HG03354 (cell line): ENCODE measurements at regions not wholly inside any gene's neighbourhood (a gene's known extent, or its start where the extent isn't known, plus 50 kb on each side); places are given as distances from the start of the nearest gene placed in this dataset.
"Not testable (repeated sequence)": the region's sequence is repeated elsewhere in the genome, so short reads cannot be mapped to it uniquely, and the experiment has no call there.

Experiments used
- ATAC-seq: cut with Tn5 transposase; IDR thresholded peaks from one replicate; pipeline ENCODE4 v1.9.1; 2021; ENCODE audit warnings: mild to moderate bottlenecking; ENCODE audit not compliant: unreplicated experiment, poor library complexity, severe bottlenecking

DNA sequence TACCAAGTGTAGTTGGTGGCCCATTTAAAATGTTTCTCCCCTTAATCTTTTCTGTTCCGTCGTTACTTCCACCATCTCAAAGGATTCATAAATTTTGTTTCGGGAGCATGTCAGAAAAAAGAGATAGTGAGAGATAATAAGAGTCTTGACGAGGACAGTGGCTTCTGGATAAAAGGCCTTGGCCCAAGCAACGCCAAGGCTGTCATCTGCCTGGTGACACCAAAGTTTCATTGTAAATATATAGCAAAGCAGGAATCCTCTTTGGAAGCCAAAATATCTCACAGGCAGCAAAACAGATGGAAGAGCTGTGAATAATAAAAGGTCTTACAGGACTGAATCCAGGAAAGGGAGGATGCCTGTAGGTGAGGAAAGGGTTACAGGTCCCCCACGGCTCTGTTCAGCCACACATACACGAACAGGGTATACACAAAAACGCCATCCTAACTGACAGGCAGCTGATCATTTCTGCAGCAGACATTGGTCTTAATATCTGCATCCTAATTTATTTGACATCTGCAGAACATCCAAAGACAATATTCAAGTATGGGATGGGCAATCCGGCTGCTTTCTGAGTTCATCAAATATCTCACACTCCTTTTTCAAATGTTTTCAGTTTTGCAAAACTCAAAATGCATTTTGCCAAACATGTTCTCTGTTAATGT lies 382.8 kb downstream of the OSR1 start:
- no peak for ATAC-seq

DNA sequence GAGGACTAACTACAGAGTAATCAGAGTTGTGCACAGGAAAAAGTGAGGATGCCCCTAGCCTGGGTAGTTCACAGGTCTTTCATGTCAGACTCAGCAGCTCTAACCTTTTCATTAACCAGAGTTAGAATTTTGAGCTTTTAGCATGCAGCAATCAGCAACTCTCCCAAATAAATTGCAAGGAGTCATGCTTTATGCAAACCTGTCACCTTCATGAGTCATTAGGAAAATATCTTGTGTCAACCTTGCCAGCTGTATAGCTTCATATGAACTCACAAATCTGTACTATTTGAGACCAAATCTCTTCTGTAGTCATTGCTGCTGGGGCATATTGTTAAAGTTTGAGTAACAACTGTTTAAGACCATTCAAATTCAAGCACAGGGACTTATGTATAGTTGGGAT lies 382.3 kb upstream of the NT5C1B start:
- ATAC-seq, result no peak

DNA sequence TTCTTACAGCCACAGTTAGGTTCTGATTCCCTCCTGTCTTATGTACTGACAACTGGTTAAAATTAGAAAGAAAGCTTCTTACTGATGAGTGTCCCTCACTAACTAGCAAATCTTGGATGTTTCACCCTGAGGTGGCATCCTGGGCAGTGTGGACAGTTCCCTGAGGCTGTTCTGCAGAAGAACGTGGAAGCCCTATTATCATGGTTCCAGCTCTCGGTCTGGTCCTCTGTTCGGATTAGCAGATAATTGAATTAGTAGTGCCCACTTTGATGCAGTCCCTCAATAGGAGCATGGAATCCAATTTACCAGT lies 381.7 kb upstream of the NT5C1B start:
- ATAC-seq, result no peak

DNA sequence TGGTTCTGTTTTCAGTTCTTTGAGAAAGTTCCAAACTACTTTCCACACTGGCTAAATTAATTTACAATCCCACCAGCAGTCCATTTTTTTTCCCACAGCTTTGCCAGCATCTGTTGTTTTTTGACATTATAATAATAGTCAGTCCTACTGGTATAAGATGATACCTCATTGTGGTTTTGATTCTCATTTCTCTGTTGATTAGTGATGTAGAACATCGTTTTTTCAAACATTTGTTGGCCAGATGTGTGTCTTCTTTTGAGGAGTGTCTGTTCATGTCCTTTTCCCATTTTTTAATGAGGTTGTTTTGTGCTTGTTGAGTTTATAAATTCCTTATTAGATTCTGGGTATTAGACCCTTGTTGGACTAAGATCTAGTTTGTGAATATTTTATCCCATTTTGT lies 376.8 kb upstream of the NT5C1B start:
- ATAC-seq, result no peak

DNA sequence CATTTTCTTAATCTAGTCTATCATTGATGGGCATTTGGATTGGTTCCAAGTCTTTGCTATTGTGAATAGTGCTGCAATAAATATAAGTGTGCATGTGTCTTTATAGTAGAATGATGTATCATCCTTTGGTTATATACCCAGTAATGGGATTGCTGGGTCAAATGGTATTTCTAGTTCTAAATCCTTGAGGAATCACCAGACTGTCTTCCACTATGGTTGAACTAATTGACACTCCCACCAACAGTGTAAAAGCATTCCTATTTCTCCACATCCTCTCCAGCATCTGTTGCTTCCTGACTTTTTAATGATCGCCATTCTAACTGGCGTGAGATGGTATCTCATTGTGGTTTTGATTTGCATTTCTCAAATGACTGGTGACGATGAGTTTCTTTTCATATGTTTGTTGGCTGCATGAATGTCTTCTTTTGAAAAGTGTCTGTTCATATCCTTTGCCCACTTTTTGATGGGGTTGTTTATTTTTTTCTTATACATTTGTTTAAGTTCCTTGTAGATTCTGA lies 374.4 kb upstream of the NT5C1B start:
- ATAC-seq, result not testable (repeated sequence)

DNA sequence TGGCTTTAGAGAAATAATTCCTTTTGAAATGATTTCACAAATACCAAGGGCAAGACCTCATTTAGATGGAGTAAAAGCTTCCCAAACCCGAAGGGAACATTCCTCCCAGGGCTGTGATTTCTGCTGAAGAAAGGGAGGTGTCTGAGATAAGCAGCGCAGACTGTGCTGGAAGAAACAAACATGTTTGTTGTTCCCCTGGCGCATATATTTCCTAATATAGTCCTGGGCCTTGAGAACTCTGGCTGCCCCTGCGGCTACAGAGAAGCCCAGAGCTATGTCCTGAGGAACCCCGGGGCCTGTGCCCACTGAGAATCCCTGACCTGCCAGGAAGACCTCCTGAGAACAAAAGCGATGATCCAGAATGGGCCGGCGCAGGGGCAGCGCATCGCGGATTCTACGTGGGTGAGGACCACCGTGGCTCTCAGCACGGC lies 372.6 kb upstream of the NT5C1B start:
- ATAC-seq, result no peak

DNA sequence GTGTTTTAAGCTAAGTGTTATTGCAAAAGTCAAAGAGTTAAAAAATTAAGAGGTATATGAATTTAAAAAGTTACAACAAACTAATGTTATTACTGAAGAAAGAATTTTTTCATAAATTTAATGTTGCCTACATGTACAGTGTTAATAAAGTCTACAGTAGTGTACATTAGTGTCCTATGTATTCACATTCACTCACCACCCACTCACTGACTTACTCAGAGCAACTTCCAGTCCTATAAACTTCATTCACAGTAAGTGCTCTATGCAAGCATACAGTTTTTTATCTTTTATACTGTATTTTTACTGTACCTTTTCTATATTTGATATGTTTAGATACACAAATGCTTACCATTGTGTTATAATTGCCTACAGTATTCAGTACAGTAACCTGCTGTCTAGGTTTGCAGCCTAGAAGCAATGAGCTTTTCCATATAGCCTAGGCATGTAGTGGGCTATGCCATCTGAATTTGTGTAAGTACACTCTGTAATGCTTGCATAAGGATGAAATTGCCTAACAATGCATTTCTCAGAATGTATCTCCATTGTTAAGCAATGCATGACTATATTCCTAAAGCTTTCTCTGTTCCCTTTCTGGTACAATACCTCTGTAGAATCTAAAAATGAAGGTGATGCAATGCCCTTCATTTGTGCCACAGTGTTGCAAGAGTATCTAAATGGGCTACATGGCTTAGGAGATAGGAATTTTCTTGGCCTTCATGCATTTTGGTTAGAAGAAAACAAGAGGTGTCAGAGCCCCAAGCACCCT lies 370.8 kb upstream of the NT5C1B start:
- no peak for ATAC-seq

DNA sequence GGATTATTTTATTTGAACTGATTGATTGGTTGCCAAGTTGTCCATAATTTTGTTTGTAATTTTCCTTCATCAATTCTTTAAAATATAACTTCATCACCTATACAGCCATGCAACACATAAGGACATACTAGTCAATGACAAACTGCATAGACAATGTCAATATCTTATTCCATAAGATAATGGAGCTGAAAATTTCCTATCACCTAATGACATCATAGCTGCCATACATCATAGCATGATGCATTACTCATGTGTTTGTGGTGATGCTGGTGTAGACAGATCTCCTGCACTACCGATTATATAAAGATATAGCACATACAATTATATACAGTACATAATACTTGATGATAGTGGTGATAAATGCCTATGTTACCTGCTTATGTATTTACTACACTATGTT lies 369.8 kb upstream of the NT5C1B start:
- no peak for ATAC-seq

DNA sequence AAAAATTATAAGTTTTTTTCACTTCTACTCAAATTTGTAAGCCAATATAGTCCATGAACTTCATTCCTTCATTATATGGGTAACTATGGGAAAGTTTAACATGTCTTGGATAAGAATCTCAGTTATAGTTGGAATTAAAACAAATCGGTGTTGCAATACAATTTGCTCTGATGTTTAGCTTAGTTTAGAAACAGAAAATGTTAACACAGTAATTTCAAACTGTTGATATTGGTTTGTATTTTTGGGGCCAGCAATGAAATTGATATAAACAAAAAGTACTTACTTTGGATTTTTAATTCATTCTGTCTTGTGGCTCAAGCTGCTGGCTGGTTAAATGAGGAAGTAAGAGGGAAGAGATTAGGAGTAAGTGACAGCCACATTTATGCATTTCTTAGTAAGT lies 368.5 kb upstream of the NT5C1B start:
- no peak for ATAC-seq

DNA sequence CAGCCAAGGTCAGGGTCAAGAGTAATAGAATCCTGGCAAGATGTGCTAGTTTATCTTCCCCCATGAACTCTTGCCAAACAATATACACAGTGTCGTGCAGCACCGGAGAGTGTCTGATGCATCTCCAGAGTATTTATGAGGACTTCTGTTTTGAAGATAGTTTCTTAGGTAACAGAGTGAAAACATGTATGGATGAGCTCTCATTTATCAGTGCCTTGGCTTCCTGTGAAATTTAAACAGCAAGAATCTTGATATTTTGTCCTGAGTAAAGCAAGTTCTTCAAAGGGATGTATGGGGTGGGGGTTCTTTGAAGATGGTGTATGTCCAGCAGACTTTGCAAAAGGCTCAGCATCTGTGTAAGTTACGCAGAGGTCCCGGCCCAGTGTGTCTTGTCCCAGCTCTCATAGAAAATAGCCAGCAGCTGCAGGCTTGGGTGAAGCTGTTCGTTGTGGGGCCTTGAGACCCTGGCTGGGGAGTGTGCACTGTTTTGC lies 361.0 kb upstream of the NT5C1B start:
- ATAC-seq, result no peak

DNA sequence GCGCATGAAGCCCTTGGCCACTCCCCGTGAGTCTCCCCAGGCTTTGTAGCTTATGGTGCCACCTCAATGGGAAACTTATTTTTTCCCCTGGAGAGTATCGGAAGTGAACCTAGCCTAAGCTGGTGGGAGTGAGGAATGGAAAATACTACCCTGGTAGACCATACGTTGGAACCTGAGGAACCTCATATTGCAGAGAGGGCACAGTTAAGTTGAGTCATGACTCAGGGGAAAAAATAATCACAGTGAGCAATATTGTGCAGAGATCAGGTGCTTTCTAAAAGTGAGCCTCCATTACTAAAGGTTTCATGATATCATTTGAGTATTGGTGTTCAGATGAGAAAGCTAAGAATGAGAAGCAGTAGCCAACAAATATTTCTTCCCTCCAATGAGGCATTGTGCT lies 360.5 kb upstream of the NT5C1B start:
- no peak for ATAC-seq

DNA sequence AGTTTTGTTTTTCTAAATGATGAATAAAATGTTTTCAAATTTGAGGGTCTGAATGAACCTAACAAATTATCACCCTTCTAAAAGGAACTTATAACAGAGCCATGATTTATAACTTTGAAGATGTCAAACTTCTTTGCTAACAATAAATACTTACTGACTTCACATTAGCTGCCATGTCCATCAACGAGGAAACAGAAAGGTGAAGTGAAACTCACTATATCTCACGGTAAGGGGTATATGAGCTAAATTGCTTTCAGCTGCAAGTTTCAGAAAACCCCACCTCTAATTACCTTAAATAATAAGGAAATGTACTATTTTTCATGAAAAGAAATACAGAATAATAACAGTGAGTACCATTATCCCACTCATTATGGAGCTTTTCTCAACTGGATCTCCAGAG lies 350.8 kb upstream of the NT5C1B start:
- peak; percentile 94 for ATAC-seq

DNA sequence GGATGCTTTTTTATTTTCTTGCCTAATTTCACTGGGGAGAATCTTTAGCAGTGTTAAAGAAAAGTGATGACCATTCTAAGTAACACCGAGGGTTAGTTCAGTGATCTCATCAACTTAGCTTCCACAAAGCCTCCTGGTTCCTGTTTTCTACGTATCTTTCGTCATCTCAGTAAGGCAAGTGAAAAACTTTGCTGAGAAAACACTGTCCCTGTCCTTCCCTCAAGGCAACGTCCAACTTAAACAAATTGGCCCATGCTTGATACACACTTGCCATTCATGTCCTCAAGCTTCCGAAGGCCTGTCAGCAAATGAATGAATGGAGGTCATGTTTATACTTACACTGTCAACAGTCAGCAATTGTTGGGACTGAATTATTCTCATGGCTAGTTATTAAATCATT lies 350.4 kb upstream of the NT5C1B start:
- ATAC-seq, result peak; percentile 17

DNA sequence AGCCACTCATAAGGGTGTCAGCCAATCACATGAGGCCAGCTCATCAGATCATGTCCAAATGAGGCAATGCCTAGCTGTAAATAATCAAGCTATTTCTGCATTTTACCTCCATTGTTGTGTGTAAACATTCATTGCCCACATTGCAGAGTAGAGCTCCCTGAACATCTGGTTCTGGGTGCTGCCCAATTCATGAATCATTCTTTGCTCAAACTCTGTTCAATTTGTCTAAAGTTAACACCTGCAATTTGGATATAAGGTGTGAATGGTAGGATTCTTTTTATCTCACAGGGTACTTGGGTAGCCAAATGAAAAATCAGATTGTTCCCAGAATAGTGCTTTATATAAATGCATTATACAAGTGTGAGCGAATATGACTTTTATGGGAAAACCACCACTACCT lies 345.5 kb upstream of the NT5C1B start:
- ATAC-seq, result no peak

DNA sequence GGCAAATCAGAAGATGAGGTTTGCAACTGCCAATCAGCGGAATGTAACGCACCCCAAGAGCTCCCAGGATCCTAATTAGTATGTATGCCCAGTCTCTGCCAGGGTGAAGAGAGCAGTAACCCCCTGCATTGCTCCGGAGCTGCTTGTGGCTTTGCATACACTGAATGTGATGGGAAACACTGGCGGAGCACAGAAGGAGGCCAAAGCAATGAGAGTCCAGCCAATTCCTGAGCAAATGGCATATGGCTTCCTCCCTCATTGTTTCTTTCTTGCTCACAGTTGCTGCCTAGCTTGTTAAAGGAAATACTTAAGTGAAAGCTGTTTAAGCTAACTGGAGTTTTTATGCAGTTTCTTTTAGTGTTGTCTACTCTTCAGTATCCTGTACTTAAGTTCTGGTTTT lies 343.5 kb upstream of the NT5C1B start:
- no peak for ATAC-seq

DNA sequence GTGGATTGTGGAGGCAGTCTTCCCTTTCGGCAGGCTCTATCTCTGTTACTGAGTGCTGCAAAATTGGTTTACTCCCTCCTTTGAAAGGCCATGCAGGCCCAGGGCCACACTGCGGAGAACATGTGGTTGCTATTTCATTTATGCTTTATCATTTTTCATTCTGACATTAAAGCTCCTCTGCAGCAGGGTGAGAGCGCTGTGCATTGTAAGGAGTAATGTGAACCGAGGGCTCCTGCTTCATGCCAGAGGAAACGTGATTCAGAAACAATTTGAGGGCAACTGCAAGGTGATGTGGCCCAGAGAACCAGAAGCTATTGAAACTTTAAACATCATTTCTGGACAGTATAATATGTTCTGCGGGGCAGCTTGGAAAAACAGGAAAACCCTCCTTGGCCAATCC lies 341.6 kb upstream of the NT5C1B start:
- ATAC-seq, result no peak

DNA sequence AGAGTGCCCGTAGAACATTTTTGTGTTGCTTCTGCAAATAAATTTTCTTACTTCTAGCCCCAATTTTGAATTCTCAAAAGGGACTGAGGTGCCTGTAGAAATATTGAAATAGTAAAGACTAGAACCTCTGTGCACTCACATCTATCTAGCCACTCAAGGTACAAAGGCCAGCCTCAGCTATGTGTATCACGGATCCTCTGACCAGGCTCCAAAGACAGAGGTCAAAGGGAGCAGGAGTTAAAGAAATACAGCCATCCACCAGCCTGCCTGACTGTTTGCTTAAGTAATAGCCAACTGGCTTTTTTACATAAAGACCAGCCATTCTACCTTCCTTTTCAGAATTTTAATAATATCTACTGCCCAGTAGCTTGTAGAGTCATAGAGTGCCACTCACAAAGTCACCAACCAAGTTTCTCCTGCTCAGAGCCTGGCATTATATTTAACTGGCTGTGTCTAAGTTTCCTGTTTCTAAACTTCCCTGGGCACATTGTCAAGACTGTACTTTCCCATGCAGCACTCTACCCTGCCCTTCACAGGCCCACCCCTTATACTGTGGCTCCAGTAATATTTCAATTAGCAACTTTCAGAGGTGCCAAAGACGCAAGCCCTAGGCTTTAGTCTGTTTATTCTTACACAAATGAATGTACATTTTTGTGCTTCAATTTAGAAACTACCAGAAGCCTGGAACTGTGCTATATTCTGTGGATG lies 338.3 kb upstream of the NT5C1B start:
- no peak for ATAC-seq

DNA sequence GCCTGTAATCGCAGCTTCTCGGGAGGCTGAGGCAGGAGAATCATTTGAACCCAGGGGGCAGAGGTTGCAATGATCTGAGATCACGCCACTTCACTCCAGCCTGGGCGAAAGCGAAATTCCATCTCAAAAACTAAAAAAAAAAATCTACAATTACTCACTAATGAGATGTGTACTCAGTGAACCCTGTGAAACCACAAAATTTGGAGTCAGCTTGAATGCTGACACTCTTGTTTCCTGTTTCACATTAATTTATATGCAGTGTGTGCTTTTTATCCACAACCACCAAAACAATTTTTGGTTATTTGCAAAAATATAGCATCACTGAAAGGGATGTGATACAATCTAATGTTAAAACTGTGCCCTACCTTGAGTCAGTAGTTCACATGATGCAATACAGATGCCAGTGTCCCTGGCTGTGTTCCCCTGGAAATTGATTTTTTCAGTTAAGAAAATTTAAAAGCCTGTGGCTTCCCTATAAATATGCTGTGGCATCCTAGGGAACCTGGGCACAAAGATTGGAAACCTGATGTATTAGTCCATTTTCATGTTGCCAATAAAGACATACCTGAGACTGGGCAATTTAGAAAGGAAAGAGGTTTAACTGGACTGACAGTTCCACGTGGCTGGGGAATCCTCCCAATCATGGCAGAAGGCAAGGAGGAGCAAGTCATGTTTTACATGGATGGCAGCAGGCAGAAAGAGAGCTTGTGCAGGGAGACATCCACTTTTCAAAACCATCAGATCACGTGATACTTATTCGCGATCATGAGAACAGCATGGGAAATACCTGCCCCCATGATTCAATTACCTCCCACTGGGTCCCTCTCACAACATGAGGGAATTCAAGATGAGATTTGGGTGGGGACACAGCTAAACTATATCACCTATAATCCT lies 337.5 kb upstream of the NT5C1B start:
- ATAC-seq, result no peak

DNA sequence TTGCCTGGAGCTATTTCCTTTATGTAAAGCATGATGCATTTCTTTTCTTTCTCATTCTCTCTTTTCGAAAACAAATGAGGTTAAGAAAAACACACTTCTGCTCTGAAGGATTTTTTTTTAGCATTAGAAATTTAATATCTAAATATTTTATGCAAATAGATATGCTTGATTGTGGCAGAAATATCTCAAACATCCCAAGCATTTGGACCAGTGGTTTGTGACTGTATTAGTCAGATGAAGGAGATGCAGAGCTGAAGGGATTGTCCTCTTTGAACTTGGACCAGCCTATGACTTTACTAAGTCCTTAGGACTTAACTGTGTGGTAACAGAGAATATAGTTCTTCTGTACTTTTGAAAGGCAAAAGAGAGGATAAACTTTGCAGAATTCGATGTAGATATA lies 335.9 kb upstream of the NT5C1B start:
- no peak for ATAC-seq

DNA sequence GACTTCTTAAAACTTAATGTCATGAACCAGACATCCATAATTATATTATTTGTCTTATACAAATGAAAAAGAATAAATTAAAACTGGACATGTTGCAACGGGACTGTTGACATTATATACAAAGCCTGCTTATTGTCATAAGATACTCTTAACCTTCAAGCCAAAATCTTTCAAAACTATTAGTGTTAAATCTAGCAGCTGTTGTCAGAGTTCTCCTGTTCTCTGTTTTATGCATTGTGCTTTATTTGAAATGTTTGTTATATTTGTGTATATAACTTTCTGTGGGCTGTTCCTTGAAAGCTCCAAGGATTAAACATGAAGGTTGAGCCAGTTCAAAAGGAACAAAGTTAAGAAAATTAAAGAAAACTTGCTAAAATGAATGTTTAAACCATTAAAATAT lies 335.5 kb upstream of the NT5C1B start:
- ATAC-seq, result no peak
